BJ (cell line): ENCODE measurements at regions not wholly inside any gene's neighbourhood (a gene's known extent, or its start where the extent isn't known, plus 50 kb on each side); places are given as distances from the start of the nearest gene placed in this dataset.
"Not testable (repeated sequence)": the region's sequence is repeated elsewhere in the genome, so short reads cannot be mapped to it uniquely, and the experiment has no call there.

Source experiments
- CTCF ChIA-PET: fragments of 350-600 bp; formaldehyde crosslinking; extraction: SDS; loops from one replicate; lab custom pipeline; 2021; ENCODE audit warnings: antibody characterized with exemption, inconsistent platforms; lab: Yijun Ruan, JAX
- POLR2A ChIA-PET: fragments of 300-600 bp; sonication (Branson Sonifier 250); formaldehyde crosslinking; extraction: SDS; loops from one replicate; lab custom pipeline; 2021; ENCODE audit warnings: antibody characterized with exemption; lab: Charles Lee
- DNase-seq: peaks from one replicate; pipeline ENCODE4 v3.0.0-alpha.2; 2011; ENCODE audit warnings: low read depth
- H3K27me3 ChIP-seq: 2 replicates; pipeline ENCODE4 v1.6.0; 2011; ENCODE audit warnings: low read length; ENCODE audit not compliant: control insufficient read depth, insufficient read depth
- H3K36me3 ChIP-seq: 2 replicates; pipeline ENCODE4 v1.5.1; 2011; ENCODE audit warnings: low read length; ENCODE audit not compliant: control insufficient read depth, insufficient read depth
- H3K4me3 ChIP-seq: 2 replicates; pipeline ENCODE4 v1.5.1; 2011; ENCODE audit warnings: low read depth, mild to moderate bottlenecking, control low read depth, low read length
- TF ChIP-seq, protein P1 (sequence below): IDR thresholded peaks from 2 replicates; pipeline ENCODE4 v1.5.1; 2011; ENCODE audit warnings: low read depth, mild to moderate bottlenecking, control low read depth, inconsistent platforms, low read length, moderate library complexity; ENCODE audit not compliant: insufficient read depth

DNA sequence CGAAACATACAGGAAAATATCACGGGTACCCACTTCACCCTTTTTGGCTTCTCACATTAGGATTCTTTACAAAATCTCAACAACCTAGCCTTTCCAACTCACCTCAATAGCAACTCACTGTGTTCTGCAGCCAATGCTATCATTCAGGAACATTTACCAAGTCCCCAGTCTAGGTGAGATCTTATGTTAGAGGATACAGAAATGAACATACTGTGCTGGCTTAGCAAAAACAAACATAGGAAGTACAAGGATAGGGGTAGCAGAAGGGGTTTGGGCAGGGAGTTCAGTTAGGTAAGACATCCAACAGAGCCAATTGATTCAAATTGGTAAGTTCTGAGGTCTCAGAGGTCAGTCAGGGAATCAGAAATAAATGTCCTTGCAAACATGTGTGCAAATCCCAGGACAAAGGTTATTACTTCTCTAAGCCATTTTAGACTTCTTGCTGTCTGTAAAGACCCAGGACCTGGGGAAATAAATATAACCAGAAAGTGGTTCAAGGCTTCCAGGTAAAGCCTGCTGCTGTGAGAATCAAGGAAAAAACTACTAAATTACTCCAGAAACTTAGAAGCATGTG lies 556.3 kb upstream of the CHAC2 start:
- ChIA-PET POLR2A (no interaction called here), CTCF (no interaction called here)
- TF ChIP-seq, protein P1, sequence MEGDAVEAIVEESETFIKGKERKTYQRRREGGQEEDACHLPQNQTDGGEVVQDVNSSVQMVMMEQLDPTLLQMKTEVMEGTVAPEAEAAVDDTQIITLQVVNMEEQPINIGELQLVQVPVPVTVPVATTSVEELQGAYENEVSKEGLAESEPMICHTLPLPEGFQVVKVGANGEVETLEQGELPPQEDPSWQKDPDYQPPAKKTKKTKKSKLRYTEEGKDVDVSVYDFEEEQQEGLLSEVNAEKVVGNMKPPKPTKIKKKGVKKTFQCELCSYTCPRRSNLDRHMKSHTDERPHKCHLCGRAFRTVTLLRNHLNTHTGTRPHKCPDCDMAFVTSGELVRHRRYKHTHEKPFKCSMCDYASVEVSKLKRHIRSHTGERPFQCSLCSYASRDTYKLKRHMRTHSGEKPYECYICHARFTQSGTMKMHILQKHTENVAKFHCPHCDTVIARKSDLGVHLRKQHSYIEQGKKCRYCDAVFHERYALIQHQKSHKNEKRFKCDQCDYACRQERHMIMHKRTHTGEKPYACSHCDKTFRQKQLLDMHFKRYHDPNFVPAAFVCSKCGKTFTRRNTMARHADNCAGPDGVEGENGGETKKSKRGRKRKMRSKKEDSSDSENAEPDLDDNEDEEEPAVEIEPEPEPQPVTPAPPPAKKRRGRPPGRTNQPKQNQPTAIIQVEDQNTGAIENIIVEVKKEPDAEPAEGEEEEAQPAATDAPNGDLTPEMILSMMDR: no peak
- Histone ChIP-seq H3K36me3 (no peaks in the 10 kb centered on the region), H3K27me3 (no peaks in the 10 kb centered on the region), H3K4me3 (no peak overlapping the region)
- DNase-seq: no peak

DNA sequence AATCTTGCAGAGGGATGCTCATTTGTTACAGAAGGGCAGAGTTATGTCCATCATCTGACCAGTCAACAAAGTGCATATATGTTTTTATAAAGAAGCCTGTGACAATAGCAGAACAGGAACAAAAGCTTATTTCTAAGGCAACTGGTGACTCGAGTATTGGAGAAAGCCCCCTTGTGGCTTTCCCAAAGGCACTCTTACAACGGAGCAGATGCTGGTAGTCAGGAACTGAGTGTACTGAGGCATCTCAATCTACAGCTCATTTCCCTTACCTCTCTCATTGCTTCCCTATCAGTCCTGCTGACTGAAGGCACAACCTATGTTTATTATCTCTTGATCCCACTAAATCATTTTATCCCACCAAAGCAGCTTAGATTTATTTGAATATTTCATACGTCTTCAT lies 557.1 kb upstream of the CHAC2 start:
- TF ChIP-seq, protein P1: no peak
- ChIA-PET CTCF (no interaction called here), POLR2A (no interaction called here)
- DNase-seq: no peak
- Histone ChIP-seq H3K27me3 (no peaks in the 10 kb centered on the region), H3K36me3 (no peaks in the 10 kb centered on the region), H3K4me3 (no peak overlapping the region)

- TF ChIP-seq, protein P1: no peak
- ChIA-PET POLR2A (no interaction called here), CTCF (no interaction called here)
Measured at GRCh38 chr2:53209679-53210458, 557.7 kb upstream of the CHAC2 start.

DNA sequence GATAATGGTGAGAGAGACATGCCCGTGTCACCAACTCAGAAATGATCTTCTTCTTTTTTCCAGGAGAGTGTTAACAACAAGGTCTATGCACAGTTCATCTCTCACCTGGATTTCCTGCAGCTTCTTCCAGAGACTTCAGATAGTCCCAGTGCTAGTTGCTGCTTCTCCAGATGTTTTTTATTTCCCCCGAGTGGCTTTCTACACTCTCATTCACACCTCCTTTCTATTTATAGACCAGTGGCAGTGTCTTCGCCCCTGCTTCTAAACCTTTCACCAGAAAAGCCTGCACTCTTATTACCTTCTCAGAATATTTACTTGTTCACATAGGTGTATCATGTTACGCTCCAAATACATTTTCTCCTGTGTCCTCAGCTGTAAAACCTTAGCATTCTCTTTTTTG lies 558.8 kb upstream of the CHAC2 start:
- ChIA-PET POLR2A (no interaction called here), CTCF (no interaction called here)
- Histone ChIP-seq H3K27me3 (no peaks in the 10 kb centered on the region), H3K36me3 (no peaks in the 10 kb centered on the region), H3K4me3 (no peak overlapping the region)
- TF ChIP-seq, protein P1: no peak
- DNase-seq: no peak

More at GRCh38 chr2:53209679-53210458, 557.7 kb upstream of the CHAC2 start:
- Histone ChIP-seq H3K36me3 (no peaks in the 10 kb centered on the region), H3K4me3 (no peak overlapping the region), H3K27me3 (no peaks in the 10 kb centered on the region)
- DNase-seq: no peak

DNA sequence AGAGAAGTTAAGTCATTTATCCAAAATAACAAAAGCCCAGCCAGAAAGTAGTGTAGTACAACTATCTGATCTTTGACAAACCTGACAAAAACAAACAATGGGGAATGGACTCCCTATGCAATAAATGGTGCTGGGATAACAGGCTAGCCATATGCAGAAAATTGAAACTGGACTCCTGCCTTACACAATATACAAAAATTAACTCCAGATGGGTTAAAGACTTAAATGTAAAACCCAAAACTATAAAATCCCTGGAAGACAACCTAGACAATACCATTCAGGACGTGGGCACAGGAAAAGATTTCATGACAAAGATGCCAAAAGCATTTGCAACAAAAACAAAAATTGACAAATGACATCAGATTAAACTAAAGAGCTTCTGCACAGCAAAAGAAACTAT lies 561.4 kb upstream of the CHAC2 start:
- CTCF ChIA-PET, H3K36me3 ChIP-seq, H3K4me3 ChIP-seq, POLR2A ChIA-PET, DNase-seq, H3K27me3 ChIP-seq: not testable (repeated sequence)

DNA sequence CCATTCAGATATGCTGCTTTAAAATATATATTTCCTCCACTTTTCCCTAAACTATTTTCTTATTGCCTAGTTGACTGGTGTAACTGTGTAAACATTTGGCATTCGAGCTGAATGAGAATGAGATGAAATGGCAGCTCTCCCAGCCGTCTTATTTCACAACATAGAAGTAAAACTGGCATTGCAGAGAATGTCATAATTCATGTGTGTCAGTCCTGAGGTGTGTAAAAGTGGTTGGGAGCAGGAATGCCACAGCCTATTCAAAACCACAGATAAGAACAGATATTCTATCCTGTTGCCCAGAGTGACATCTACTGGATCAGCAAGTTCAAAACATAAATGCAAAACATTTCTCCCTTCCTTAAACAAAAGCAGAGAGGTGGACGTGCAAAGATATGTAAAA lies 565.5 kb upstream of the CHAC2 start:
- ChIA-PET CTCF (interaction anchor here (0.7 kb wide), 2 partner anchors 11 to 634 kb away, joined by 3 to 4 read pairs; no protein-coding TSS in a partner anchor), POLR2A (no interaction called here)
- no peaks in the 10 kb centered on the region for H3K27me3 ChIP-seq
- H3K4me3 ChIP-seq: no peak overlapping the region
- TF ChIP-seq, protein P1: peak; percentile 28; the same call in 1 of the 2 replicates
- peak; percentile 9 for DNase-seq
- H3K36me3 ChIP-seq: no peaks in the 10 kb centered on the region
